HEK293 (cell line): ENCODE measurements at regions not wholly inside any gene's neighbourhood (a gene's known extent, or its start where the extent isn't known, plus 50 kb on each side); places are given as distances from the start of the nearest gene placed in this dataset.

Experiments
- ATF2 ChIP-seq: fragments of 450-650 bp; formaldehyde crosslinking; IDR thresholded peaks from 2 replicates; pipeline ENCODE4 v1.5.1; 2016; ENCODE audit warnings: missing biosample characterization, missing genetic modification characterization, low read depth
- CTCF ChIP-seq: fragments of 450-650 bp; formaldehyde crosslinking; IDR thresholded peaks from 2 replicates; pipeline ENCODE4 v1.5.1; 2016; ENCODE audit warnings: missing biosample characterization, missing genetic modification characterization
- GLIS1 ChIP-seq: fragments of 450-650 bp; formaldehyde crosslinking; IDR thresholded peaks from 2 replicates; pipeline ENCODE4 v1.5.1; 2016; ENCODE audit warnings: missing biosample characterization, missing genetic modification characterization
- KLF16 ChIP-seq: fragments of 450-650 bp; formaldehyde crosslinking; IDR thresholded peaks from 2 replicates; pipeline ENCODE4 v1.5.1; 2017; ENCODE audit warnings: missing biosample characterization, missing genetic modification characterization
- PRDM1 ChIP-seq: fragments of 450-650 bp; formaldehyde crosslinking; IDR thresholded peaks from 2 replicates; pipeline ENCODE4; 2016; ENCODE audit warnings: missing biosample characterization, missing genetic modification characterization
- REPIN1 ChIP-seq: fragments of 450-650 bp; formaldehyde crosslinking; IDR thresholded peaks from 2 replicates; pipeline ENCODE4 v1.5.1; 2017; ENCODE audit warnings: missing biosample characterization, missing genetic modification characterization, low read depth
- ZBTB10 ChIP-seq: fragments of 450-650 bp; formaldehyde crosslinking; IDR thresholded peaks from 2 replicates; pipeline ENCODE4 v1.5.1; 2016; ENCODE audit warnings: missing biosample characterization, missing genetic modification characterization
- ZBTB11 ChIP-seq: fragments of 450-650 bp; formaldehyde crosslinking; conservative IDR thresholded peaks from 2 replicates; pipeline ENCODE4 v1.5.1; 2016; ENCODE audit warnings: low read depth, missing biosample characterization, missing genetic modification characterization
- ZBTB21 ChIP-seq: fragments of 450-650 bp; formaldehyde crosslinking; IDR thresholded peaks from 2 replicates; pipeline ENCODE4 v1.5.1; 2017; ENCODE audit warnings: missing biosample characterization, missing genetic modification characterization
- ZFP69B ChIP-seq: fragments of 450-650 bp; formaldehyde crosslinking; IDR thresholded peaks from 2 replicates; pipeline ENCODE4 v1.5.1; 2016; ENCODE audit warnings: missing biosample characterization, missing genetic modification characterization
- ZNF10 ChIP-seq: fragments of 450-650 bp; formaldehyde crosslinking; IDR thresholded peaks from 2 replicates; pipeline ENCODE4 v1.5.1; 2017; ENCODE audit warnings: missing biosample characterization, missing genetic modification characterization
- ZNF146 ChIP-seq: fragments of 450-650 bp; formaldehyde crosslinking; IDR thresholded peaks from 2 replicates; pipeline ENCODE4 v1.5.1; 2016; ENCODE audit warnings: missing biosample characterization, missing genetic modification characterization
- ZNF214 ChIP-seq: fragments of 450-650 bp; formaldehyde crosslinking; IDR thresholded peaks from 2 replicates; pipeline ENCODE4 v1.5.1; 2017; ENCODE audit warnings: missing biosample characterization, mild to moderate bottlenecking, missing genetic modification characterization, borderline replicate concordance
- ZNF302 ChIP-seq: fragments of 450-650 bp; formaldehyde crosslinking; IDR thresholded peaks from 2 replicates; pipeline ENCODE4 v1.5.1; 2016; ENCODE audit warnings: missing biosample characterization, missing genetic modification characterization, low read depth
- ZNF366 ChIP-seq: fragments of 450-650 bp; formaldehyde crosslinking; conservative IDR thresholded peaks from 2 replicates; pipeline ENCODE4 v1.5.1; 2016; ENCODE audit warnings: missing biosample characterization, missing genetic modification characterization
- ZNF404 ChIP-seq: fragments of 450-650 bp; formaldehyde crosslinking; IDR thresholded peaks from 2 replicates; pipeline ENCODE4 v1.5.1; 2017; ENCODE audit warnings: missing biosample characterization, missing genetic modification characterization
- ZNF416 ChIP-seq: fragments of 450-650 bp; formaldehyde crosslinking; IDR thresholded peaks from 2 replicates; pipeline ENCODE4 v1.5.1; 2016; ENCODE audit warnings: missing biosample characterization, missing genetic modification characterization
- ZNF426 ChIP-seq: fragments of 450-650 bp; formaldehyde crosslinking; IDR thresholded peaks from 2 replicates; pipeline ENCODE4 v1.5.1; 2017; ENCODE audit warnings: missing biosample characterization, missing genetic modification characterization, mild to moderate bottlenecking, inconsistent platforms, moderate library complexity
- ZNF529 ChIP-seq: fragments of 450-650 bp; formaldehyde crosslinking; IDR thresholded peaks from 2 replicates; pipeline ENCODE4 v1.5.1; 2017; ENCODE audit warnings: missing genetic modification characterization, missing biosample characterization; ENCODE audit not compliant: insufficient replicate concordance
- ZNF623 ChIP-seq: fragments of 450-650 bp; formaldehyde crosslinking; IDR thresholded peaks from 2 replicates; pipeline ENCODE4 v1.5.1; 2016; ENCODE audit warnings: missing biosample characterization, missing genetic modification characterization
- ZNF629 ChIP-seq: fragments of 450-650 bp; formaldehyde crosslinking; IDR thresholded peaks from 2 replicates; pipeline ENCODE4 v1.5.1; 2017; ENCODE audit warnings: missing biosample characterization, missing genetic modification characterization
- ZNF660 ChIP-seq: fragments of 450-650 bp; IDR thresholded peaks from 2 replicates; pipeline ENCODE4 v1.5.1; 2018; ENCODE audit warnings: missing biosample characterization, mild to moderate bottlenecking, missing genetic modification characterization
- ZNF692 ChIP-seq: fragments of 450-650 bp; formaldehyde crosslinking; IDR thresholded peaks from 2 replicates; pipeline ENCODE4 v1.5.1; 2016; ENCODE audit warnings: missing biosample characterization, missing genetic modification characterization
- ZNF776 ChIP-seq: fragments of 450-650 bp; formaldehyde crosslinking; IDR thresholded peaks from 2 replicates; pipeline ENCODE4 v1.5.0; 2017; ENCODE audit warnings: missing biosample characterization, missing genetic modification characterization, borderline replicate concordance
- ZNF791 ChIP-seq: fragments of 450-650 bp; formaldehyde crosslinking; IDR thresholded peaks from 2 replicates; pipeline ENCODE4 v1.5.1; 2016; ENCODE audit warnings: missing biosample characterization, missing genetic modification characterization
- ZSCAN4 ChIP-seq: fragments of 450-650 bp; formaldehyde crosslinking; IDR thresholded peaks from 2 replicates; pipeline ENCODE4 v1.5.1; 2017; ENCODE audit warnings: missing biosample characterization, missing genetic modification characterization
- ZXDB ChIP-seq: fragments of 450-650 bp; formaldehyde crosslinking; IDR thresholded peaks from 2 replicates; pipeline ENCODE4 v1.5.1; 2016; ENCODE audit warnings: missing biosample characterization, missing genetic modification characterization

GRCh38 chr3:182682263-182683241 is 110.8 kb upstream of the ATP11B start (continued):
- TF ChIP-seq ZNF146 (tag by site-specific recombination) (no peak), ZNF302 (no peak), CTCF (tag by site-specific recombination) (peak; percentile 38; the same call in 1 of the 2 replicates), ZNF660 (tag by site-specific recombination) (peak; percentile 85; the same call in 1 of the 2 replicates), PRDM1 (tag by site-specific recombination) (no peak), ZNF214 (tag by site-specific recombination) (no peak), KLF16 (no peak), ZXDB (tag by site-specific recombination) (no peak), ZNF791 (no peak), ZNF776 (tag by site-specific recombination) (no peak), ZNF404 (no peak), ZBTB10 (no peak), REPIN1 (tag by site-specific recombination) (no peak), ZNF416 (no peak), ATF2 (tag by site-specific recombination) (no peak), ZBTB11 (tag by site-specific recombination) (peak; percentile 57; the same call in 1 of the 2 replicates), ZNF623 (tag by site-specific recombination) (no peak), ZNF426 (no peak), ZFP69B (tag by site-specific recombination) (no peak), GLIS1 (tag by site-specific recombination) (peak; percentile 14; the same call in 1 of the 2 replicates), ZSCAN4 (tag by site-specific recombination) (no peak), ZNF692 (tag by site-specific recombination) (no peak), ZNF629 (tag by site-specific recombination) (no peak), ZNF529 (tag by site-specific recombination) (no peak), ZBTB21 (no peak), ZNF10 (tag by site-specific recombination) (no peak), ZNF366 (tag by site-specific recombination) (no peak)
